Heart left ventricle (tissue), 13 donors: ENCODE measurements at regions not wholly inside any gene's neighbourhood (a gene's known extent, or its start where the extent isn't known, plus 50 kb on each side); places are given as distances from the start of the nearest gene placed in this dataset.

Source experiments
- CTCF ChIP-seq, 12 donors: fragments of 200-600 bp; sonication (generic) in 4 of 12; IDR thresholded peaks; one replicate each; pipeline versions ENCODE4 v1.5.0 to v1.8.0; 2018 to 2022; ENCODE audit warnings: antibody characterized with exemption in 12 of 12, mild to moderate bottlenecking in 5 of 12
- POLR2A ChIP-seq, 2 donors: fragments of 450-650 bp; IDR thresholded peaks; one replicate each; pipeline ENCODE4 v1.6.1; 2017; ENCODE audit warnings: antibody characterized with exemption in 2 of 2, mild to moderate bottlenecking in 2 of 2, moderate library complexity in 2 of 2
- donor health status: ischemic (EF 13 %, LVEDD 7.1; RV severe dilation, severe dysfunction).
- donor health status: DM: no; HTN: yes; CAD: no.
- donor health status: DM: no; HTN: no; CAD: no.
- donor health status: ischemic (EF 25% LVEDD 6.9; RV normal size, moderate dysfunction).
- donor health status: ischemic (EF 25% LVEDD 5.7; RV mildly dilated, moderate dysfunction).
- donor health status: ischemic (EF 35%, LVEDD 5.7; RV mildly dilated, moderate dysfunction).
- donor health status: nonischemic (EF 11% LVEDD 7.7; RV severe dilation, severe dysfunction).
- donor health status: DM: yes; HTN: yes; CAD: no.
- donor health status: PGD.
- donor health status: ischemic (EF 29% LVEDD 5.4; RV normal size, mild dysfunction).
- donor health status: nonischemic (EF 23%, LVEDD 6.1; RV moderate dilation, normal function).

- TF ChIP-seq CTCF (IDR thresholded peaks at IDR 0.05): no peak
- TF ChIP-seq POLR2A (IDR thresholded peaks at IDR 0.05): no peak
Observed at GRCh38 chr6:145567684-145568252, 167.6 kb downstream of the EPM2A start.
